ENCODE measurements at regions not wholly inside any gene's neighbourhood (a gene's known extent, or its start where the extent isn't known, plus 50 kb on each side); places are given as distances from the start of the nearest gene placed in this dataset.

GRCh38 chr12:3944620-3945019 is 71.4 kb upstream of the PARP11 start:
- TF ChIP-seq EZH2phosphoT487 (conservative IDR thresholded peaks at IDR 0.05; ENCODE audit: low read length) (no peak), CTCF (IDR thresholded peaks at IDR 0.05; ENCODE audit: insufficient read depth, low read length, poor library complexity, severe bottlenecking) (no peak)

All from SU-DHL-6 (cell line).